Effector memory CD4-positive, alpha-beta T cell (primary cell): ENCODE measurements at regions not wholly inside any gene's neighbourhood (a gene's known extent, or its start where the extent isn't known, plus 50 kb on each side); places are given as distances from the start of the nearest gene placed in this dataset.

Experiments used
- DNase-seq, 3 donors: peaks; one replicate each; pipeline ENCODE4 v3.0.0-alpha.2; 2020
- H3K27ac ChIP-seq: 2 replicates; pipeline ENCODE4 v1.7.0; 2013; ENCODE audit warnings: mild to moderate bottlenecking, low read length, moderate library complexity; ENCODE audit not compliant: insufficient read depth, poor library complexity, severe bottlenecking
- H3K27me3 ChIP-seq: replicated peaks from 2 replicates; pipeline ENCODE4 v1.7.0; 2013; ENCODE audit warnings: mild to moderate bottlenecking, low read length; ENCODE audit not compliant: insufficient read depth, control insufficient read depth, poor library complexity, severe bottlenecking
- H3K36me3 ChIP-seq: 2 replicates; pipeline ENCODE4 v1.7.0; 2013; ENCODE audit warnings: mild to moderate bottlenecking, low read length, moderate library complexity; ENCODE audit not compliant: control insufficient read depth, insufficient read depth
- H3K4me1 ChIP-seq: 2 replicates; pipeline ENCODE4 v1.7.0; 2013; ENCODE audit warnings: low read length, mild to moderate bottlenecking; ENCODE audit not compliant: control insufficient read depth, insufficient read depth, poor library complexity, severe bottlenecking
- H3K4me3 ChIP-seq: 2 replicates; pipeline ENCODE4 v1.7.0; 2013; ENCODE audit warnings: low read length, low read depth, mild to moderate bottlenecking; ENCODE audit not compliant: insufficient read depth, poor library complexity, severe bottlenecking
- H3K9me3 ChIP-seq: 2 replicates; pipeline ENCODE4 v1.7.0; 2013; ENCODE audit warnings: mild to moderate bottlenecking, low read length, moderate library complexity; ENCODE audit not compliant: control insufficient read depth

- no peak overlapping the region for H3K27ac ChIP-seq
- no peaks in the 10 kb centered on the region for H3K36me3 ChIP-seq
- H3K27me3 ChIP-seq, result no peaks in the 10 kb centered on the region
- peaks cover 27% of the 10 kb centered on the region for H3K4me1 ChIP-seq
- no peak for DNase-seq
- no peak overlapping the region for H3K4me3 ChIP-seq
- no peaks in the 10 kb centered on the region for H3K9me3 ChIP-seq
These were observed 110.7 kb downstream of the QPCT start for GRCh38 chr2:37454851-37455762.

GRCh38 chr2:37456479-37456878, 112.0 kb downstream of the QPCT start:
- no peaks in the 10 kb centered on the region for H3K9me3 ChIP-seq
- H3K27ac ChIP-seq, result peak overlapping the region; percentile 30
- no peak overlapping the region for H3K4me3 ChIP-seq
- peaks cover 33% of the 10 kb centered on the region for H3K4me1 ChIP-seq
- no peaks in the 10 kb centered on the region for H3K36me3 ChIP-seq
- no peaks in the 10 kb centered on the region for H3K27me3 ChIP-seq
- peak in 2 of 3 donors; percentile 15 to 22 for DNase-seq

GRCh38 chr2:37457401-37457901, 113.0 kb downstream of the QPCT start:
- Histone ChIP-seq H3K27ac (no peak overlapping the region), H3K9me3 (no peaks in the 10 kb centered on the region), H3K36me3 (no peaks in the 10 kb centered on the region), H3K4me1 (peaks cover 33% of the 10 kb centered on the region), H3K4me3 (no peak overlapping the region), H3K27me3 (no peaks in the 10 kb centered on the region)
- no peak for DNase-seq

GRCh38 chr2:37458133-37458532, 113.7 kb downstream of the QPCT start:
- Histone ChIP-seq H3K4me3 (no peak overlapping the region), H3K27ac (no peak overlapping the region), H3K27me3 (no peaks in the 10 kb centered on the region), H3K36me3 (no peaks in the 10 kb centered on the region), H3K9me3 (no peaks in the 10 kb centered on the region), H3K4me1 (peaks cover 33% of the 10 kb centered on the region)
- DNase-seq, result no peak

DNA sequence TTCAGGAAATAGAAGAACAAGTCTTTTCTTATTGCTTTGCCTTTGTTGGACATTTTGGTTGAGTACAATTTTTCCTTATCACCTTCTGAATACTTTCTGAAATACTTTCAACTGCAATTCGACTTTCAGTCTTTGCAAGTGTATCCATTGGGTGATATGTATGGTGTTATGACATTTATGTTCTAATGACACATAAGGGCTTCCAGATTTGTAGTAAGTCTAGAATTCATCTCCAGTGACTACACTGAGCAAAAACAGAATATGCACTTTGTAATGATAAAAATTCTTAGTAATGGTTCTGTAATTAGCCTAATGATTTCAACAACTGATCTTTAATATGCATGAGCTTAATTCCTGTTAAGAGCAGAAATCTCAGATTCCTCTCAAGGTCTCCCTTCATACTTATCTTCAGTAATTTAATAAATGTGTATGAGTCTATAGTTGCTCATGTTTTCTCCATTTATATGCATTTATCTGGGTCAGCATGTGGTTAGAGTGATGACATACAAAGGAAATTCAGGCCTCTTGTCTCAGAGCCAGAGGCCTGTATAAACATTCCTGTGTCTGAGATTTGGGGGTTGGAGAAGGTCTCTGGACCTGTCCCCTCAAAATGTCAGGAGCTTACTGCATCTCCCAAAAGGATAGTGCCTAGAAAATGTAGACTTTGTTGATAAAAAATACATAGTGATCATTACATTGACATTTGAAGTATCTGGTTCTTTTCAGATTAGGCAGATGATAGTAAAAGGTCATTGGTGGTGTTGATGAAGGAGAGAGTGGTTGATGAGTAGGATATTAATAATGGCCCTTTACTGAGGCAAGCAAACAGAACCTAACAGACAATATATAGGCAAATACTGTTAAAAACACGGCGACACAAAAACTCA, 114.9 kb downstream of the QPCT start:
- H3K4me3 ChIP-seq, result no peak overlapping the region
- no peaks in the 10 kb centered on the region for H3K9me3 ChIP-seq
- H3K36me3 ChIP-seq, result no peaks in the 10 kb centered on the region
- H3K27me3 ChIP-seq, result no peaks in the 10 kb centered on the region
- no peak for DNase-seq
- H3K27ac ChIP-seq, result peak overlapping the region; percentile 33
- peaks cover 24% of the 10 kb centered on the region for H3K4me1 ChIP-seq

DNA sequence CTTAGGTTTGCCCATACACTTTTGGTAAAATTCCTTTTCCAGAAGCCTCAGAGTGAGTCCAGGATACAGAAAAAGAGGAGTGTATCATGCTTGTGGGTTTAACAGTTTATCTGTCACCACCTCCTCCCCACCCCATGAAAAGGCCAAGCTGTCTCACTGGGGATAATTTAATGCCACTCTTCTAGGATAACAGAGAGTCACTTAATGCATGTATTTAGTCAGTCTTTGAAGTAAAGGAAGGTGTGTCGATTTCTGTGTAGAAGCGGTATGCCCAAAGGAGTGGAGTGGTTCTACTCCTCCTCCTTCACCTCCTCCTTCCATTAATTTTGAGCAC, 116.4 kb downstream of the QPCT start:
- no peaks in the 10 kb centered on the region for H3K36me3 ChIP-seq
- peak overlapping the region; percentile 26 for H3K27ac ChIP-seq
- no peaks in the 10 kb centered on the region for H3K27me3 ChIP-seq
- H3K4me1 ChIP-seq, result peaks cover 21% of the 10 kb centered on the region
- no peak overlapping the region for H3K4me3 ChIP-seq
- no peaks in the 10 kb centered on the region for H3K9me3 ChIP-seq
- DNase-seq, result no peak

- DNase-seq, result no peak
- Histone ChIP-seq H3K4me3 (no peak overlapping the region), H3K36me3 (no peaks in the 10 kb centered on the region), H3K4me1 (peaks cover 6% of the 10 kb centered on the region), H3K9me3 (no peaks in the 10 kb centered on the region), H3K27me3 (no peaks in the 10 kb centered on the region), H3K27ac (no peak overlapping the region)
These were observed 119.6 kb downstream of the QPCT start for GRCh38 chr2:37464067-37464466.

DNA sequence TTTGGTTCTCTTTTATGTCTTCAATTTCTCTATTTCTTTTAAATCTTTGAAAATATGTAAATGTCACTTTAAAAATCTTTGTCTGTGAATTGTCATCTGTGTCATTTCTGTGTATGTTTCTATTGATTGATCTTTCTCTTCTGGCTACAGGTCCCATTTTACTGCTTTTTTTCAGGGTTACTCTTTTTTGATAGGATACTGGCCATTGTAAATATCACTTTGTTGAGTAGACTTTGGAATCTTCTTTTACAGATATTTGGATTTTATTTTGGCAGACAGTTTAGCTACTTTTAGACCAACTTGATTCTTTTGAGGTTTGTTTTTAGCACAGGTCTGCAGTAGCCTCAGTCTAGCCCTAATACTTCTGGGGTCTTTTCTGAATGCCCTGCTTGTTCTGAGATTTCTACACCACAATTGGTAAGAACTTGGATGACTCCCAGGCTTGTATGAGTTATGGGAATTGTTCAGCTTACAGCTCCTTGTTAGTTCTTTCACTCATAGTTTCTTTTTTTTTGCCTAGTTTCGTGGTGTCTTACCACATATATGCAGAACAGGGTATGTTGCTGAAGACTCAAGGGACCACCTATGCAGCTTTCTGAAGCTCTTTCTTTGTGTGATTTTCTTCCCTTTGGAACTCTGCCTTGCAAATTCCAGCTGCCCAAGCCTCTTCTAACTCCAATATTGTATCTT, 122.2 kb downstream of the QPCT start:
- Histone ChIP-seq H3K9me3 (no peaks in the 10 kb centered on the region), H3K27ac (no peak overlapping the region), H3K4me3 (no peak overlapping the region), H3K27me3 (no peaks in the 10 kb centered on the region), H3K36me3 (no peaks in the 10 kb centered on the region), H3K4me1 (no peaks in the 10 kb centered on the region)
- DNase-seq, result no peak

- no peaks in the 10 kb centered on the region for H3K4me1 ChIP-seq
- no peaks in the 10 kb centered on the region for H3K9me3 ChIP-seq
- H3K27ac ChIP-seq, result no peak overlapping the region
- H3K36me3 ChIP-seq, result no peaks in the 10 kb centered on the region
- H3K27me3 ChIP-seq, result no peaks in the 10 kb centered on the region
- DNase-seq, result no peak
- H3K4me3 ChIP-seq, result no peak overlapping the region
These were observed 123.7 kb downstream of the QPCT start for GRCh38 chr2:37468170-37468569.
